GM06990 (cell line): ENCODE measurements at regions not wholly inside any gene's neighbourhood (a gene's known extent, or its start where the extent isn't known, plus 50 kb on each side); places are given as distances from the start of the nearest gene placed in this dataset.

Experiments
- DNase-seq: peaks from one replicate; pipeline ENCODE4 v3.0.0-alpha.2; 2011; ENCODE audit not compliant: insufficient read length; ENCODE audit errors: extremely low read depth
- H3K27me3 ChIP-seq: replicated peaks from 2 replicates; pipeline ENCODE4 v1.6.0; 2011; ENCODE audit warnings: low read length; ENCODE audit not compliant: control insufficient read depth, insufficient read depth
- H3K36me3 ChIP-seq: 2 replicates; pipeline ENCODE4 v1.5.1; 2011; ENCODE audit warnings: low read length; ENCODE audit not compliant: control insufficient read depth, insufficient read depth
- H3K4me3 ChIP-seq: replicated peaks from 2 replicates; pipeline ENCODE4 v1.5.1; 2011; ENCODE audit warnings: low read depth, mild to moderate bottlenecking, control low read depth, low read length
- CTCF ChIP-seq: IDR thresholded peaks from 2 replicates; pipeline ENCODE4 v1.5.1; 2011; ENCODE audit warnings: low read length, control low read depth, mild to moderate bottlenecking, inconsistent platforms; ENCODE audit not compliant: insufficient read depth, poor library complexity, severe bottlenecking

- H3K36me3 ChIP-seq = no peaks in the 10 kb centered on the region
- TF ChIP-seq CTCF = no peak
Measured at GRCh38 chr15:88348579-88349230, 92.2 kb upstream of the NTRK3 start.

GRCh38 chr15:88345962-88346361 is 89.4 kb upstream of the NTRK3 start:
- Histone ChIP-seq H3K4me3 (no peak overlapping the region), H3K27me3 (no peaks in the 10 kb centered on the region; the same call in 1 of the 2 replicates)

More at GRCh38 chr15:88348579-88349230, 92.2 kb upstream of the NTRK3 start:
- Histone ChIP-seq H3K4me3 (no peak overlapping the region), H3K27me3 (no peaks in the 10 kb centered on the region; the same call in 1 of the 2 replicates)
- no peak for DNase-seq

GRCh38 chr15:88344786-88345185 is 88.2 kb upstream of the NTRK3 start:
- no peak for TF ChIP-seq CTCF
- DNase-seq = no peak
- Histone ChIP-seq H3K36me3 (no peaks in the 10 kb centered on the region), H3K27me3 (no peaks in the 10 kb centered on the region; the same call in 1 of the 2 replicates), H3K4me3 (no peak overlapping the region)

More at GRCh38 chr15:88345962-88346361, 89.4 kb upstream of the NTRK3 start:
- H3K36me3 ChIP-seq = no peaks in the 10 kb centered on the region
- TF ChIP-seq CTCF = no peak
- DNase-seq = no peak

GRCh38 chr15:88342666-88343065 is 86.1 kb upstream of the NTRK3 start:
- no peak for DNase-seq
- Histone ChIP-seq H3K4me3 (no peak overlapping the region), H3K36me3 (no peaks in the 10 kb centered on the region), H3K27me3 (no peaks in the 10 kb centered on the region; the same call in 1 of the 2 replicates)
- TF ChIP-seq CTCF = no peak

GRCh38 chr15:88341653-88342052 is 85.1 kb upstream of the NTRK3 start:
- TF ChIP-seq CTCF = no peak
- DNase-seq = no peak
- Histone ChIP-seq H3K4me3 (no peak overlapping the region), H3K27me3 (no peaks in the 10 kb centered on the region; the same call in 1 of the 2 replicates), H3K36me3 (no peaks in the 10 kb centered on the region)
